GM18511 (cell line): ENCODE measurements at regions not wholly inside any gene's neighbourhood (a gene's known extent, or its start where the extent isn't known, plus 50 kb on each side); places are given as distances from the start of the nearest gene placed in this dataset.
A peak's percentile ranks its signal among the peaks of the same experiment; 100 is the strongest.

Experiments used
- ATAC-seq: cut with Tn5 transposase; IDR thresholded peaks from one replicate; pipeline ENCODE4 v1.9.1; 2021; ENCODE audit warnings: mild to moderate bottlenecking, moderate library complexity; ENCODE audit not compliant: unreplicated experiment

- ATAC-seq: no peak
These were observed 86.1 kb upstream of the NFIB start for GRCh38 chr9:14399756-14400657.

GRCh38 chr9:14398473-14398872 is 84.5 kb upstream of the NFIB start:
- ATAC-seq: no peak

GRCh38 chr9:14396171-14396570 is 82.2 kb upstream of the NFIB start:
- no peak for ATAC-seq

GRCh38 chr9:14395317-14396082 is 81.6 kb upstream of the NFIB start:
- ATAC-seq: no peak

- no peak for ATAC-seq
These were observed 79.5 kb upstream of the NFIB start for GRCh38 chr9:14393418-14393817.

GRCh38 chr9:14391620-14392019 is 77.7 kb upstream of the NFIB start:
- no peak for ATAC-seq

GRCh38 chr9:14389657-14390056 is 75.7 kb upstream of the NFIB start:
- no peak for ATAC-seq

GRCh38 chr9:14389146-14389545 is 75.2 kb upstream of the NFIB start:
- ATAC-seq: no peak

GRCh38 chr9:14383773-14384172 is 69.8 kb upstream of the NFIB start:
- ATAC-seq: no peak

GRCh38 chr9:14383294-14383693 is 69.4 kb upstream of the NFIB start:
- ATAC-seq: peak; percentile 52

GRCh38 chr9:14380061-14380836 is 66.3 kb upstream of the NFIB start:
- no peak for ATAC-seq

- no peak for ATAC-seq
These were observed 65.3 kb upstream of the NFIB start for GRCh38 chr9:14379280-14379679.

GRCh38 chr9:14373706-14374105 is 59.8 kb upstream of the NFIB start:
- ATAC-seq: no peak

GRCh38 chr9:14373336-14373666 is 59.4 kb upstream of the NFIB start:
- ATAC-seq: no peak

- no peak for ATAC-seq
These were observed 58.7 kb upstream of the NFIB start for GRCh38 chr9:14372437-14373335.

- ATAC-seq: no peak
These were observed 55.1 kb upstream of the NFIB start for GRCh38 chr9:14369011-14369410.

GRCh38 chr9:14366076-14366475 is 52.1 kb upstream of the NFIB start:
- ATAC-seq: no peak

- ATAC-seq: no peak
These were observed 51.7 kb upstream of the NFIB start for GRCh38 chr9:14365670-14366069.
